ENCODE measurements at regions not wholly inside any gene's neighbourhood (a gene's known extent, or its start where the extent isn't known, plus 50 kb on each side); places are given as distances from the start of the nearest gene placed in this dataset.
A peak's percentile ranks its signal among the peaks of the same experiment; 100 is the strongest.
"Not testable (repeated sequence)": the region's sequence is repeated elsewhere in the genome, so short reads cannot be mapped to it uniquely, and the experiment has no call there.

DNA sequence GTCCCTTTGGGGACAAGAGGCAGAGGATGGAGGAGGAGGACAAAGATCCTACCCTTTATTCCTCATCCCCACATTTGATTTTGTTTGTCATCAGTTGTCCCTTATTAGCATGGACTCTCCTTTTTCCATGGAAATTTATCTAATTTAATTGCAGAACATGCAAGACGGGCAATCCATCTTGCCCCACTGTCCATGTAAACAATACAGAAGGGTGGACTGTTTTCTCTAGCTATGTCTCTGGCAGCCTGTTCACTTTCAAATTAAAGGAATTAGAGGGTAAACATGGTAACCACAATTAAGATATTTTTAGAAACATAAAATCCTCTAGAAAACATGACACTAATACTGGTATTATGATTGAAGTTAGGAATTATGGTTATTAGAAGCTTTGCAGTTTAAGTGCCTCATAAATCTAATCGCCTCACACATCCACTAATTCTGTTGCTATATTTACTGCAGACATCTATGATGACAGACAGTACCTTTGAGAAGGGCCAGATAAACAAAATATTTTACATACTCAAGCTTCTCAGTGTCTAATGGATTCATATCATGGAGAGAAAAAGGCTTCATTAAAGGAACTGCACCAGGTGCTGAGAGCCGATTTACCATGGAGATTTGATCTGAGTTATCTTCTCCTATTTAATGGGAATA lies 215.5 kb downstream of the LNPK start:
- no peak overlapping the region for H3K4me3 ChIP-seq (ENCODE audit: low read length)
- DNase-seq (ENCODE audit: low read depth) = peak; percentile 35
- TF ChIP-seq, protein P1, sequence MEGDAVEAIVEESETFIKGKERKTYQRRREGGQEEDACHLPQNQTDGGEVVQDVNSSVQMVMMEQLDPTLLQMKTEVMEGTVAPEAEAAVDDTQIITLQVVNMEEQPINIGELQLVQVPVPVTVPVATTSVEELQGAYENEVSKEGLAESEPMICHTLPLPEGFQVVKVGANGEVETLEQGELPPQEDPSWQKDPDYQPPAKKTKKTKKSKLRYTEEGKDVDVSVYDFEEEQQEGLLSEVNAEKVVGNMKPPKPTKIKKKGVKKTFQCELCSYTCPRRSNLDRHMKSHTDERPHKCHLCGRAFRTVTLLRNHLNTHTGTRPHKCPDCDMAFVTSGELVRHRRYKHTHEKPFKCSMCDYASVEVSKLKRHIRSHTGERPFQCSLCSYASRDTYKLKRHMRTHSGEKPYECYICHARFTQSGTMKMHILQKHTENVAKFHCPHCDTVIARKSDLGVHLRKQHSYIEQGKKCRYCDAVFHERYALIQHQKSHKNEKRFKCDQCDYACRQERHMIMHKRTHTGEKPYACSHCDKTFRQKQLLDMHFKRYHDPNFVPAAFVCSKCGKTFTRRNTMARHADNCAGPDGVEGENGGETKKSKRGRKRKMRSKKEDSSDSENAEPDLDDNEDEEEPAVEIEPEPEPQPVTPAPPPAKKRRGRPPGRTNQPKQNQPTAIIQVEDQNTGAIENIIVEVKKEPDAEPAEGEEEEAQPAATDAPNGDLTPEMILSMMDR (conservative IDR thresholded peaks at IDR 0.05; ENCODE audit: low read depth, low read length) = no peak

DNA sequence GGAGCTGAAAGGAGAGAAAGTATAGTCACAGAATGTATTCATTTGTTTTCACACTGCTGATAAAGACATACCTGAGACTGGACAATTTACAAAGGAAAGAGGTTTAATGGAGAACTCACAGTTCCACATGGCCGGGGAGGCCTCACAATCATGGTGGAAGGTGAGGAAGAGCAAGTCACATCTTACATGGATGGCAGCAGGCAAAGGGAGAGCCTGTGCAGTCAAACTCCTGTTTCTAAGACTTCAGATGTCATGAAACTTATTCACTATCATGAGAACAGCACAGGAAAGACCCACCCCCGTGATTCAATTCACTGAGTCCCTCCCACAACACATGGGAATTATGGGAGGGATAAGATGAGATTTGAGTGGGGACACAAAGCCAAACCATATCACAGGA lies 224.7 kb downstream of the LNPK start:
- DNase-seq (ENCODE audit: low read depth); H3K4me3 ChIP-seq (ENCODE audit: low read length): not testable (repeated sequence)

DNA sequence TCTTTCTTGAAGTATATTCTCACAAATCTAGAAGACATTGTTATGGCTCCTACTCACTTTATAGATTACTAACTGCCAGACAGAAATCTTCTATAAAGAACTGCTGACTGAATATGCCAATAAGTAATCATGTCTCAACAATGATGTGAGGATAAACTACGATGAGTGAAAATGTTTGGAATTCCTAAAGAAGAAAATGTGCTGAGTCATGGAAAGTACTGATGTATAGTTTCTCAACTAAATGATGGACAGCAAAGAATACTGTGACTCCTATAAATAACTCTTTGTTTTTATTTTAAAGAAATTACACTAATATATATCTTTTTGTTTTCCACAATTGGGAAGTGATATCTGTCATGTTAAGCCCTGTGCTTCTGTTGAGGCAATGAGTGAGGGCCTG lies 232.9 kb downstream of the LNPK start:
- DNase-seq (ENCODE audit: low read depth) = no peak
- no peak overlapping the region for H3K4me3 ChIP-seq (ENCODE audit: low read length)
- TF ChIP-seq, protein P1 (conservative IDR thresholded peaks at IDR 0.05; ENCODE audit: low read depth, low read length) = no peak

DNA sequence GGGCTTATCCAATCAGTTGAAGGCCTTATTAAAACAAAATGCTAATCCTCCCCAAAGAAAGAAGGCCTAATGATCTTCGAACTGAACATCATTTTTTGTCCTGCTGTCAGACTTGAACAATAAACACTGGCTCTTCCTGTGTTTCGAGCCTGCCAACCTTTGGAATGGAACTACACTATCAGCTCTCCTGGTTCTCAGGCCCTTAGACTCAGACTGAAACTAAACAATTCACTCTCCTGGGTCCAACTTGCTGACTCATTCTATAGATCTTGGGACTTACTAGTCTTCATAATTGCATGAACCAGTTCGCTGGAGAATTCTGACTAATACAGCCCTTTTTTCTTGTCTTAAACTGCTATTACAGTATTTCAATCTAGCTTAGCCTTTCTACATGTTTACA lies 235.2 kb downstream of the LNPK start:
- TF ChIP-seq, protein P1 (conservative IDR thresholded peaks at IDR 0.05; ENCODE audit: low read depth, low read length) = no peak
- H3K4me3 ChIP-seq (ENCODE audit: low read length) = no peak overlapping the region
- DNase-seq (ENCODE audit: low read depth) = no peak

DNA sequence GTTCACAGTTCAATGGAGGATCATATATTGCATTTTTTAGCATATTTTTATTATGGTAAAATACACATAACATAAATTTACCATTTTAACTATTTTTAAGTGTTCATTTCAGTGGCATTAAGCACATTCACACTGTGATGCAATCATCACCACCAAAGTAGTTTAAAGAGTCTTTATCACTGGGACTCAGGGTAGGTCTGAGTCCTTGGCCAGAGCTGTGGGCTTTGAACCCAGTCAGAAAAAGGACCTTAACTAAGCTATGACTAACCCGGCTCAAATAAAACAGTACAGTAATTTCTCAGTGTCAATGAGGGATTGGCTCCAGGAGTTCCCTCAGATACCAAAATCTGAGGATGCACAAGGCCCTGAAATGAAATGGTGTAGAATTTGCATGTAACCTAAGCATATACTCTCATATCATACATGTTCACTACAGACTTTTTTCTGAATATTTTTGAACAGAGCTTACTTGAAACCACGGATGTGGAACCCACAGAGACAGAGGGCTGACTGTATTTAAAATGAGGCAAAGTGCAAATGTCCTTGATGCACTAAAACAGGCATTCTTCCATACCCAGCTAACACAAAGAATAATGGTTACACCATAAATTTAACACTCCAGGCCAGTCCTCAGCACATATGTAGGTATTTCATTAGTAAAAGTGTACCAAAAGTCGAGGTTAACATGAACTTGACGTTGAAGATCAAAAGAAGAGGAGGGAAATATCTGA lies 246.2 kb downstream of the LNPK start:
- H3K4me3 ChIP-seq (ENCODE audit: low read length) = no peak overlapping the region
- no peak for DNase-seq (ENCODE audit: low read depth)
- TF ChIP-seq, protein P1 (conservative IDR thresholded peaks at IDR 0.05; ENCODE audit: low read depth, low read length) = no peak

DNA sequence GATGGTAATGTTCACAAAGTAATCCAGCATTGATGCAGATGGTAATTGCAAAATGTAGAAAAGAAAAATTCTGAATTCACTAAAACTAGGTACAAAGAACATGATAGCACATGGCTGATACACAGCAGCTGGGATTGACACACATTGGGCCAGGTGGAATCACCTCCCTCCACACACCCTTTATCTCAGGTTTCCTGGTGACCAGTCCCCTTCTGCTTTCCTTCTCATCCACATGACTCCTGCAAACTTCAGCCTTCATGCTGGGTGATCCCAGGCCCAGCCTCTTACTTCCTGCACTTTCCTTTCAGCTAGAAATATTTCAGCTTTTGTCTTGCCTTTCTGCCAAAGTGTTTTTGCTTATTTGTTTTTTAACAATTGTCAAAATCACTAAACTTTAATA lies 246.9 kb downstream of the LNPK start:
- TF ChIP-seq, protein P1 (conservative IDR thresholded peaks at IDR 0.05; ENCODE audit: low read depth, low read length) = no peak

DNA sequence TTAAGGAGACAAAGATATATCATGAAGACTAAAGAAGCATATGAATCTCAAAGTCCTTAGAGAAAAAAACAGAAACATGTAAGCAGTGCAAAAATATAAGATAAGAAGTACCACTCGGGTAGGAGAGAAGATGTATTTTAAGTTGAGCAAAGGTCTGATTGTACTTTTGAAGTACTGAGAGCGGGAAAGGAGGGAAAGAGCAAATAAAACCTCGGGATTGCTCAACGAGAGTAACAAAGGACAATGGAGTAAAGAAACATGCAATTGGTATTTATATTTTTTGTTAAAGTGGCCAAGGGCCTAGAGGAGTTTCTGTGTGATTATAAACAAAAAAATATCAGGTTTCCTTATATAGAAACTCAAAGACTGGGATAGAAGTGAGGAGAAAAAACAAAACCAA lies 251.9 kb downstream of the LNPK start:
- no peak for DNase-seq (ENCODE audit: low read depth)
- H3K4me3 ChIP-seq (ENCODE audit: low read length) = no peak overlapping the region
- TF ChIP-seq, protein P1 (conservative IDR thresholded peaks at IDR 0.05; ENCODE audit: low read depth, low read length) = no peak

More for the DNA sequence above, 246.9 kb downstream of the LNPK start:
- no peak for DNase-seq (ENCODE audit: low read depth)
- H3K4me3 ChIP-seq (ENCODE audit: low read length) = no peak overlapping the region
